A673 (cell line): ENCODE measurements at regions not wholly inside any gene's neighbourhood (a gene's known extent, or its start where the extent isn't known, plus 50 kb on each side); places are given as distances from the start of the nearest gene placed in this dataset.

Source experiments
- CTCF ChIP-seq: fragments of 300-800, 200-600 bp; sonication (generic); conservative IDR thresholded peaks from 2 replicates; pipeline ENCODE4 v1.5.1; 2017; ENCODE audit warnings: low read depth, mild to moderate bottlenecking, antibody characterized with exemption, low read length, moderate library complexity, mixed read lengths
- EZH2 ChIP-seq: fragments of 200-600 bp; sonication (generic); IDR thresholded peaks from 2 replicates; pipeline ENCODE4 v1.6.1; 2017; ENCODE audit warnings: borderline replicate concordance, low read depth, mild to moderate bottlenecking, mixed read lengths, antibody characterized with exemption, low read length; ENCODE audit not compliant: poor library complexity, severe bottlenecking

- 0 out of 2 replicates have a peak, but pooled peaks have one; percentile 16 for TF ChIP-seq CTCF
- no peak for TF ChIP-seq EZH2
These were observed 419.8 kb upstream of the AMOT start for GRCh38 chrX:113260474-113260873.
